ENCODE measurements at regions not wholly inside any gene's neighbourhood (a gene's known extent, or its start where the extent isn't known, plus 50 kb on each side); places are given as distances from the start of the nearest gene placed in this dataset.

- Histone ChIP-seq H4K20me1 (ENCODE audit: control insufficient read depth, extremely low read depth, insufficient read depth, low read length) (no peaks in the 10 kb centered on the region), H3K27me3 (ENCODE audit: control insufficient read depth, extremely low read depth, insufficient read depth, low read length) (no peaks in the 10 kb centered on the region), H3K9me1 (ENCODE audit: control insufficient read depth, extremely low read depth, insufficient read depth, low read length) (no peaks in the 10 kb centered on the region)
Measured at GRCh38 chr5:128020012-128020411, 63.6 kb upstream of the SLC12A2 start.

DNA sequence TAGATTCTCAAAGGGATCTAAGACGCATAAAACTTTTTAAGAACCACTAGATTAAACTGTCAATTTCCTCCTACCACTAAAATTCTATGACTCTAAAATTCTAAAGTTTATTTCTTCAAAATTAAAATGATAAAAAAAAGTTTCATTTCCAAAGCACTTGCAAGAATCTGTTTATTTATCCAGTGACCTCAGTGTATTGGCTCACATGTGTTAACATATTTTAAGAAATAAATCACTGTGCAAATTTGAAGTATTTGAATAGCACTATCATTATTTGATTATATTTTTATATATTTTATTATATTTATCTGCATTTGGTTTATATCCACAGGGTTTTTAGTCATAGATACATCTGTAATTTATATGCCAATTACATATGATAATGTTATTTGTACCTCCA, 62.2 kb upstream of the SLC12A2 start:
- TF ChIP-seq CTCF (optimal IDR thresholded peaks at IDR 0.05 in 1 of 3, IDR thresholded peaks at IDR 0.05 in 1 of 3, conservative IDR thresholded peaks at IDR 0.05 in 1 of 3; ENCODE audit: extremely low read depth in 1 of 3, insufficient read depth in 2 of 3, low read length in 3 of 3) (no peak), EZH2 (IDR thresholded peaks at IDR 0.05; ENCODE audit: low read length) (no peak)
- no peaks in the 10 kb centered on the region for H3K27me3 ChIP-seq (ENCODE audit: control insufficient read depth, extremely low read depth, insufficient read depth, low read length)
- H4K20me1 ChIP-seq (ENCODE audit: control insufficient read depth, extremely low read depth, insufficient read depth, low read length) = no peaks in the 10 kb centered on the region
- no peaks in the 10 kb centered on the region for H3K4me1 ChIP-seq (ENCODE audit: control insufficient read depth, extremely low read depth, insufficient read depth, low read length)
- H3K27ac ChIP-seq (ENCODE audit: control insufficient read depth, insufficient read depth, low read length) = no peak overlapping the region
- dilution Hi-C loops (cut with MboI; ENCODE audit: extremely low pct_ligation_motif_present, low sequenced_read_pairs) = no loop called here
- no peak overlapping the region for H3K4me3 ChIP-seq (ENCODE audit: control insufficient read depth in 2 of 3, extremely low read depth in 1 of 3, insufficient read depth in 2 of 3, low read depth in 1 of 3, low read length in 3 of 3)
- H3K36me3 ChIP-seq (ENCODE audit: control insufficient read depth in 2 of 2, extremely low read depth in 1 of 2, insufficient read depth in 2 of 2, low read length in 2 of 2) = peaks cover 0 to 1% of the 10 kb centered on the region in 2 experiments
- FAIRE-seq = no peak
- H3K4me2 ChIP-seq (ENCODE audit: control insufficient read depth, extremely low read depth, insufficient read depth, low read depth, low read length) = no peak overlapping the region
- H3K79me2 ChIP-seq (ENCODE audit: control insufficient read depth, insufficient read depth, low read length) = no peaks in the 10 kb centered on the region
- no peaks in the 10 kb centered on the region for H3K9me1 ChIP-seq (ENCODE audit: control insufficient read depth, extremely low read depth, insufficient read depth, low read length)
- no peaks in the 10 kb centered on the region for H3K9me3 ChIP-seq (ENCODE audit: control insufficient read depth, low read depth, low read length)
- no peak for DNase-seq (ENCODE audit: low read depth, low spot score)
- no peak overlapping the region for H3K9ac ChIP-seq (ENCODE audit: control insufficient read depth, extremely low read depth, insufficient read depth, low read length)
- H2AFZ ChIP-seq (ENCODE audit: control insufficient read depth, low read length) = no peak overlapping the region

More at GRCh38 chr5:128020012-128020411, 63.6 kb upstream of the SLC12A2 start:
- no peak for FAIRE-seq
- dilution Hi-C loops (cut with MboI; ENCODE audit: extremely low pct_ligation_motif_present, low sequenced_read_pairs) = no loop called here
- no peak overlapping the region for H2AFZ ChIP-seq (ENCODE audit: control insufficient read depth, low read length)
- H3K36me3 ChIP-seq (ENCODE audit: control insufficient read depth in 2 of 2, extremely low read depth in 1 of 2, insufficient read depth in 2 of 2, low read length in 2 of 2) = peaks cover 0 to 1% of the 10 kb centered on the region in 2 experiments
- no peak for DNase-seq (ENCODE audit: low read depth, low spot score)
- H3K4me2 ChIP-seq (ENCODE audit: control insufficient read depth, extremely low read depth, insufficient read depth, low read depth, low read length) = no peak overlapping the region
- TF ChIP-seq EZH2 (IDR thresholded peaks at IDR 0.05; ENCODE audit: low read length) = no peak
- no peak for TF ChIP-seq CTCF (optimal IDR thresholded peaks at IDR 0.05 in 1 of 3, IDR thresholded peaks at IDR 0.05 in 1 of 3, conservative IDR thresholded peaks at IDR 0.05 in 1 of 3; ENCODE audit: extremely low read depth in 1 of 3, insufficient read depth in 2 of 3, low read length in 3 of 3)
- no peaks in the 10 kb centered on the region for H3K79me2 ChIP-seq (ENCODE audit: control insufficient read depth, insufficient read depth, low read length)
- H3K27ac ChIP-seq (ENCODE audit: control insufficient read depth, insufficient read depth, low read length) = no peak overlapping the region
- no peak overlapping the region for H3K4me3 ChIP-seq (ENCODE audit: control insufficient read depth in 2 of 3, extremely low read depth in 1 of 3, insufficient read depth in 2 of 3, low read depth in 1 of 3, low read length in 3 of 3)
- no peaks in the 10 kb centered on the region for H3K4me1 ChIP-seq (ENCODE audit: control insufficient read depth, extremely low read depth, insufficient read depth, low read length)
- H3K9ac ChIP-seq (ENCODE audit: control insufficient read depth, extremely low read depth, insufficient read depth, low read length) = no peak overlapping the region
- no peaks in the 10 kb centered on the region for H3K9me3 ChIP-seq (ENCODE audit: control insufficient read depth, low read depth, low read length)
